ENCODE measurements at regions not wholly inside any gene's neighbourhood (a gene's known extent, or its start where the extent isn't known, plus 50 kb on each side); places are given as distances from the start of the nearest gene placed in this dataset.
"Not testable (repeated sequence)": the region's sequence is repeated elsewhere in the genome, so short reads cannot be mapped to it uniquely, and the experiment has no call there.

DNA sequence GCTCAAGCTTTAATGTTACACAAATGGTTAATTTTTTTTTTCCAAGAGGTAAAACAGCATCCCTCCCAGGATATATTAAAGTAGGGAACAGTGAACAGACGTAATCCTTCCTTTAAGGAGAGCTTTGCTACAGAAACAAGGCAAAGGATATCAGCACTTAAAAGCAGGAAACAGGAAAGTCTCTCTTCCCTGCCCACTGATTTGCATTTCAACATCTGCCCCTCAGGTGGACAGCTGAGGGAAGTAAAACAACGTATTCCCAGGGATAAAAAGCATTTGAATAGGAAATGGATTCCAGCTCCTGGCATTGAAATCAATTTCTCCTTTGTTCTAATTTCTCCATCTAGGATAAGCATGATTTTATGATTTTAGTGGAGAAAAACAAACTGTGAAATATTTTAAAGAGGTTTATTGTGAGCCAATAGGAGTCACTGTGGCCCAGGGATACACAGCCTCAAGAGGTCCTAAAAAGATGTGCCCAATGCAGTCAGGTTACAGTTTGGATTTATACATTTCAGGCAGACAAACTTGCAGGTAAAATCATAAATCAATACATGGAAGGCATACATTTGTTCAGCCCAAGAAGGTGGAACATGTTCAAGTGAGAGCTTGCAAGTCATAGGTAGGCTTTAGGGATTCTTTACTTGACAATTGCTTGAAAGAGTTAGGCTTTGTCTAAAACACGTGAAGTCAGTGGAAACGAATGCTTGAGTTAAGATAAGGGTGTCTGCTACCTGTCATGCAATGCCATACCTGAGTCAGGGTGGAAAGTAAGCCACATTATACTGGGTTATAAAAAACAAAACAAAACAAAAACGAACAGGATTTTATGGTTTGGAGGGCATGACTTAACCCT, 286.2 kb upstream of the VWC2 start:
- DNase-seq, result no peak

- DNase-seq, result no peak
These were observed 285.7 kb upstream of the VWC2 start for GRCh38 chr7:49487830-49488140.

DNA sequence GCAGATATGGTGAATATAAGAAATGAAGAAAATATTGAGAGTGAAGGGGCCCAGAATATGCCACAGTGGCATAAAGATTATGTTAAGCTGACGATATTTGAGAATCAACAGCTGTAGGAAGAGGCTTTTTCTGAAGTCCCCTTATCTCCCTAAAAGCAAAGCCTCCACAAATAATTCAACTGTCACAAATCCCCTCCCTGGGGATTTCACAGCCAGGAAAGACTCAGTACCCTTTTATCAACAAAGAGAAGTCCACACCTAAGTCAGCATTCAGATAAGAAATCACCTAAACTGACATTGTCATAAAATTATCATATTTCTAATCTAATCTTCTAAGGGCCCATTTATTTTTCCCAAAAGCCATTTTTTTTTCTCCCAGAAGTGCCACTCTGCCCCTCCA, 284.9 kb upstream of the VWC2 start:
- DNase-seq, result no peak

DNA sequence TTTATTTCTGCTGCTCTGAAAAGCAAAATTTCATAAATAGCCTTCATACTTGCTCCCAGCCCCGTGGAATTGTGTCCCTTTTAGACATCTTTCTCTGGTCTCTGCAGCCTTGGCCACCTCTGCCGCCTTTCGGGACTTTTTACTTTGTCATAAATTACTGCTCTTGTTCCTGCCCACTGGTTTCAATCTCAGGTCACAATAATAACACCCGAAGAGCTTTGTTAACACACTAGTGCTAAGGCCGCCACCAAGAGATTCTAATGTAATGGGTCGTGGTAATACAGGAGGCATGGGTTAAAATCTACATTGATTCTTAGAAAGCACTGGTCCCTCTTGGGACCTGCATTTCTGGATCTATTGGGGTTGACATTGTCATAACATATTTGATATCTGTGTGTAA, 276.0 kb upstream of the VWC2 start:
- no peak for DNase-seq

DNA sequence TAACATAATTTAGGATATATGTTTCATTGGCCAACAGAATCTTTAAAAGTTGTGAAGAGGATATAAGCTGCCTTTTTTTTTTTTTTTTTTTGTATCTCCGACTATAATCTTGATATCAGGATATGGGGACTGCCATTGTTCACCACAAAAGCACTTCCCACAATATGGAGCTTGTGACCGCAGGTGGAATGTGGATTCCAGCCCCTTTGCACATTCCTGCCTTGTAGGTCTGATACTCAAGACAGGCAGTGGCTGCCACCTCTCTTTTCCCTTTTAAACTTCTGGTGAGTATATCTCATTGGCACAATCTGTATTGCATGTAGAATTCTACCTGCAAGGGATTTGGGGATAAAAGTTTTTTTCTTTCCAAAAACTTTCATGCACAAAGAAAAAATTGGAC, 272.7 kb upstream of the VWC2 start:
- DNase-seq, result no peak

DNA sequence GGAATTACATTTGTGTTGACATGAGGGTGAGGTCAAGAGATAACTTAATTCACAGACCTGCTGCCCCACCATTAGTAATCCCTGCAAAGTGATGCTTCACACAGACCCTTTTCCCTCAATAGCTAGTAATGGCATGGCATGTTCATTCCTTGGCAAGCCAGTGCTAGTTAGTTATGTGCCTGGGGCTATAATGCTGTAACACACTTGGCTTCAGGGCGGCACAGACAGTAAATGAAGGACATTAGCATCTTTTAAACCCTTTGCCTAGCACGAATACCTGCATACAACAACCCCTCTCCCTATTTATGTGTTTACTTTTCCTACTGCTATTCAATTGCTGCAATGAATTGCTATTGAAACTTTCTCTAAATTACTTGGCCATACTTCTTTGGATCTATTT, 266.2 kb upstream of the VWC2 start:
- DNase-seq, result not testable (repeated sequence)

GRCh38 chr7:49513911-49514310, 259.5 kb upstream of the VWC2 start:
- DNase-seq, result no peak

- no peak for DNase-seq
These were observed 252.5 kb upstream of the VWC2 start for GRCh38 chr7:49520951-49521350.

DNA sequence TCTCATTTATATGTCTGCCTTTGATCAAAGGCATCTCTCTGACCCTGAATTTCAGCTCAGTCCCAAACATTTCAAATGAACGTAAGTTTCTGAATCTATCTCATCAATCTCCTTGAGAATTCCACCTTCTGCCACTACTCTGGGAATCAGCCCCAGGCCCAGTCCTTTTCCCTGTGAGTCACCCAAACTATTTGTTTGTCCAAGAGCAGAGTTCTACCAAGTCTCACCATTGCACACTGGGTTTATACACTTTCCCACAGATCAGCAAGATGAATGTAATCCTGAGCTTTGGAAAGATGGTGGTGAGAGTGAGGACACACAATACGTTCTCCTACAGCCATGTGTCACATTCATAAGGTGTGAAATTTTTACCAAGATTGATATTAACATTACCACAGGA, 251.3 kb upstream of the VWC2 start:
- DNase-seq, result no peak

DNA sequence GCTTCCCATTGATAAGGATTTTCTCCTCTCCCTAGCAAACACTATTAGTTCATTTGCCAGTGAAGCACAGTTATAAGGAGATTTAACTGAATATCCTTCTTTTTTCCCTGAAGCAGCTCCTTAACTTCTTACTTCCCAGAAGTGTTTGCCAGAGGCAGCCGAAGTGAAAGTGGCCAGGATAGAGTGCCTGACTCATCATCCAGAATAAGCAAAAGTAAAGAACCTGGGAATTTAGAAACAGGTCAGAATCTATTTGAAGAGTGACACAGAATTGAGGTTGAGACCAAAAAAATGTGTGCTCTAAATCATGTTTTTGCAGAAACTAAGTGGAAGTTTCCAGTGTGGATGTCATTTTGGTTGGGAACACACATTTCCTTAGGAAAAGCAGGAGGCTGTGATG, 249.6 kb upstream of the VWC2 start:
- DNase-seq, result no peak

DNA sequence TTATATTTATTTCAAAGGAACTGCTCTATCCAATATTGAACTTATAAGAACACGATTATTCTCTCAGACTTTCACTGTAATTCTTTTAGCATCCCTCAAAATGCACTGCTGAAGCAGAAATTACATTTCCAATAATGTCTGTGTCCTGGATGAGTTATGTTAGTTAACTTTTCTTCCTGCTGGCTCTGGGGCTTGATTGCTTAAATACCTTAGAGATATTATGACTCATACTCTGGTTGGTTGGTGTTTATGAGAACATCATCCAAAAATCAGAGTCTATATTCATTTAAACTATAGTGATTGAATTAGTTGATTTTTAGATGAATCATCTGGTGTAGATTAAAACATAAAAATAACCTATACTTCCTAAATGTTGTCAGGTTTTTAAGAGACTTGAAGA, 246.3 kb upstream of the VWC2 start:
- DNase-seq, result no peak

- DNase-seq, result no peak
These were observed 243.0 kb upstream of the VWC2 start for GRCh38 chr7:49530481-49530880.

GRCh38 chr7:49563693-49564378, 209.6 kb upstream of the VWC2 start:
- no peak for DNase-seq

GRCh38 chr7:49564379-49564714, 209.1 kb upstream of the VWC2 start:
- DNase-seq, result no peak

DNA sequence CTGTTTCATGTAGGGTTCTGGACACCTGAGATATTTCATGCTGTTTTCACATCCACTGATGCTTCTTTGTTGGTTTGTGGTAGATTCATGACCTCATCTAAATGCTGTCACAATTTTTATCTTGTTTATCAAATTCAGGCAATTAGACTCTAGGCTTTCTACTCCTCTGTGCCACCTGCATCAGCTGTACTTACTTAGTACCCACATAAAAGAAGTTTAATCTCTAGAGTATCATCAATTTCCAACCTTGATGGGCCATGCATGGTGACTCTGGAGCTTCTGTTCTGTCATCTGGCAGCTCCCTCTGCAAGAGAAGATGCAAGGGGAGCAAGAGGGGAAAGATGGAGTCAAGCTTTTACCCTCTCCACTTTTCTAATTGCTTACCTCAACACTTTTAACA, 195.9 kb upstream of the VWC2 start:
- no peak for DNase-seq

GRCh38 chr7:49579408-49579807, 194.0 kb upstream of the VWC2 start:
- no peak for DNase-seq

GRCh38 chr7:49580000-49580399, 193.4 kb upstream of the VWC2 start:
- no peak for DNase-seq

- no peak for DNase-seq
These were observed 192.7 kb upstream of the VWC2 start for GRCh38 chr7:49580761-49581160.

- no peak for DNase-seq
These were observed 190.0 kb upstream of the VWC2 start for GRCh38 chr7:49583440-49583839.

DNA sequence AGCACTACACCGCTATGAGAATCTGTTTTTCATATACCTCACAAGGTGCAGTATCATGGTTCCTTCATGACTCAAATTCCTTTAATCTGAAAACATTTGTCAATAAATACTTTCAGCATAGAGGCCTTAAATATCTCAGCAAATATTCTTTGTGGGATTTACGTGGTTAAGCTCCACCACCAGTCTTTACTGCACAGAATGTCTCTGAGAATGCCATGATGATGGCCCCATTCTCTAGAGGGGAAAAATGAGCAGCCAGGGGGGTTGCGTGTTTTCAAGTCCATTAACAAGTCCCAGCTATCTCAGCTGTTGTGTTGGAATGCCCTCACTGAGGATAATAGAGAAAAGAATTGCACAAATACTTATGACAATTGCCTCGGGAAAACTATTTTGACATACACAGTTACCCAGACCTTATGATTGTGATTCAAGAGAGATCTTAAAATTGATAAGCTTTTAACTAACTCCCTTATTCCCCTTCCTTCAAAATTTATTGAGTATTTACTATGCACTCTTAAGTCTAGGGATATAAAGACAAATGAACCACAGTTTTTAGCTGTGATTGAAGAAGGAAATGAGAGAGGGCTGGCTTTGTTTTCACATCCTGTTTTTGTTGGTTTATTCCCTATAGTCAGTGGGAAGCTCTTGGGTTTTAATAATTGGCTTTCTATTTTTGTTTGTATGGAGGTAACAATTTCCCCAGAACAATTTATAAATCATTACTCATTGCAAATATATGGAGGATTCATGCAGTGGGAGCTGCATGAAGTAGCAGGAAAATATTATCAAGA, 176.5 kb upstream of the VWC2 start:
- no peak for DNase-seq

DNA sequence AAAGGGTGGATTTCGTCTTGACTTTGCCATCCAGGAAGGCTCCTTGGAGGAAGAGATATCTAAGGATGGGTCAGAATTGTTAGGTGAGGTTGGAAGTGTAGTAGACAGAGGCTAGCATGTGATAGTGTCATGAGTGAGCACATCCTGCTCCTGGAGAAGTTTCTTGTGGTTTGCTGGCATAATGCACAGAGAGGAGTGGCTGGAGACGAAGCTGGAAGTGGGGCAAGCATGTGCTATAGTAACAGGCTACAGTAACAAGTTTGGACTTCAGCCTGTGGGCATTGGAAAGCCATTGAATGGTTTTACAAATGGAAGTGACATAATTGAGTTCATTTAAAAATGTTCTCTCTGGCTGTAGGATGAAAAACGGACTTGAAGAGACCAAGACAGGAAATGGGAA, 175.6 kb upstream of the VWC2 start:
- DNase-seq, result no peak

DNA sequence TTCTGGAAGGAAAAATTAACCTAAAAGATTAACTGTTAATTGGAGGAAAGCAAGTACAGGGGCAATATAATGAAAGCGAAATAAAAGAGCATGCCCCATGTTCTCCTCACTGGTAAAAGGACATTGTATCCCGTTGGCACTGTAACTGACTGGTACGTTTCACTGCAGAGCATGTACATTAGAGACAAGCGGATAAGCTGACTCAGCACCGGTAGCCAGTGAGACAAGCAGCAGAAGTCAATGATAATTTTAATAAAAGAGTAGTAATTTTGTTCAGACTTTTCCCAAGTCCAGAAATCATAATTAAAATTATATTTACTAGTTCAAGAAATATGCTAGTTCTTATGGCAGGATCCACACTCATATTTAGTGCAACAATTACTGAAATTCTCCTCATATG, 161.5 kb upstream of the VWC2 start:
- DNase-seq, result no peak

GRCh38 chr7:49613759-49614158, 159.7 kb upstream of the VWC2 start:
- DNase-seq, result no peak

DNA sequence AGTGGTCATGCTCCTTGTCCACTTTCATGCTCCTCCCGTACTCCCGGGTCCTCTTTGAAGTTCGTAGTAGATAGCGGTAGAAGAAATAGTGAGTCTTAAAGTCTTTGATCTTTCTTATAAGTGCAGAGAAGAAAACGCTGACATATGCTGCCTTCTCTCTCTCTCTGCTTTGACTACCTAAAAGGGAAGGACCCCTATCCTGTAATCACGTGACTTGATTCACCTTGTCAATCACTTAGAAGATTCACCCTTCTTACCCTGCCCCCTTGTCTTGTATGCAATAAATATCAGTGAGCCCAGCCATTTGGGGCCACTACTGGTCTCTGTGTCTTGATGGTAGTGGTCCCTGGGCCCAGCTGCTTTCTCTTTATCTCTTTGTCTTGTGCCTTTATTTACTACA, 158.5 kb upstream of the VWC2 start:
- not testable (repeated sequence) for DNase-seq
